ENCODE measurements at regions not wholly inside any gene's neighbourhood (a gene's known extent, or its start where the extent isn't known, plus 50 kb on each side); places are given as distances from the start of the nearest gene placed in this dataset.

- TF ChIP-seq, protein P1, sequence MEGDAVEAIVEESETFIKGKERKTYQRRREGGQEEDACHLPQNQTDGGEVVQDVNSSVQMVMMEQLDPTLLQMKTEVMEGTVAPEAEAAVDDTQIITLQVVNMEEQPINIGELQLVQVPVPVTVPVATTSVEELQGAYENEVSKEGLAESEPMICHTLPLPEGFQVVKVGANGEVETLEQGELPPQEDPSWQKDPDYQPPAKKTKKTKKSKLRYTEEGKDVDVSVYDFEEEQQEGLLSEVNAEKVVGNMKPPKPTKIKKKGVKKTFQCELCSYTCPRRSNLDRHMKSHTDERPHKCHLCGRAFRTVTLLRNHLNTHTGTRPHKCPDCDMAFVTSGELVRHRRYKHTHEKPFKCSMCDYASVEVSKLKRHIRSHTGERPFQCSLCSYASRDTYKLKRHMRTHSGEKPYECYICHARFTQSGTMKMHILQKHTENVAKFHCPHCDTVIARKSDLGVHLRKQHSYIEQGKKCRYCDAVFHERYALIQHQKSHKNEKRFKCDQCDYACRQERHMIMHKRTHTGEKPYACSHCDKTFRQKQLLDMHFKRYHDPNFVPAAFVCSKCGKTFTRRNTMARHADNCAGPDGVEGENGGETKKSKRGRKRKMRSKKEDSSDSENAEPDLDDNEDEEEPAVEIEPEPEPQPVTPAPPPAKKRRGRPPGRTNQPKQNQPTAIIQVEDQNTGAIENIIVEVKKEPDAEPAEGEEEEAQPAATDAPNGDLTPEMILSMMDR (IDR thresholded peaks at IDR 0.05 in 2 of 3, conservative IDR thresholded peaks at IDR 0.05 in 1 of 3; ENCODE audit: borderline replicate concordance in 1 of 3, insufficient read depth in 1 of 3, low read depth in 2 of 3, low read length in 2 of 3): no peak
- no peak for TF ChIP-seq POLR2AphosphoS5 (IDR thresholded peaks at IDR 0.05; ENCODE audit: low read depth, low read length)
Observed at GRCh38 chr10:118950997-118951637, 78.4 kb upstream of the NANOS1 start.

Measured in HCT116 (cell line).